ENCODE measurements at regions not wholly inside any gene's neighbourhood (a gene's known extent, or its start where the extent isn't known, plus 50 kb on each side); places are given as distances from the start of the nearest gene placed in this dataset.
"Not testable (repeated sequence)": the region's sequence is repeated elsewhere in the genome, so short reads cannot be mapped to it uniquely, and the experiment has no call there.

- no peak for DNase-seq (ENCODE audit: low read depth in 2 of 2)
These were observed 474.2 kb upstream of the CHRM3 start for GRCh38 chr1:238912148-238912547.

GRCh38 chr1:238902752-238903151 is 483.6 kb upstream of the CHRM3 start:
- not testable (repeated sequence) for DNase-seq (ENCODE audit: low read depth in 2 of 2)

- DNase-seq (ENCODE audit: low read depth in 2 of 2): no peak
These were observed 486.0 kb upstream of the CHRM3 start for GRCh38 chr1:238900334-238900865.

- no peak for DNase-seq (ENCODE audit: low read depth in 2 of 2)
These were observed 487.5 kb upstream of the CHRM3 start for GRCh38 chr1:238898856-238899255.

GRCh38 chr1:238895911-238896310 is 490.5 kb upstream of the CHRM3 start:
- no peak for DNase-seq (ENCODE audit: low read depth in 2 of 2)

GRCh38 chr1:238892612-238893011 is 493.8 kb upstream of the CHRM3 start:
- no peak for DNase-seq (ENCODE audit: low read depth in 2 of 2)

- DNase-seq (ENCODE audit: low read depth in 2 of 2): no peak
These were observed 524.9 kb upstream of the CHRM3 start for GRCh38 chr1:238861342-238862066.

- DNase-seq (ENCODE audit: low read depth in 2 of 2): no peak
These were observed 552.4 kb upstream of the CHRM3 start for GRCh38 chr1:238833919-238834318.

- no peak for DNase-seq (ENCODE audit: low read depth in 2 of 2)
These were observed 554.3 kb upstream of the CHRM3 start for GRCh38 chr1:238832106-238832505.

- no peak for DNase-seq (ENCODE audit: low read depth in 2 of 2)
These were observed 556.2 kb upstream of the CHRM3 start for GRCh38 chr1:238830036-238830611.

- no peak for DNase-seq (ENCODE audit: low read depth in 2 of 2)
These were observed 559.5 kb upstream of the CHRM3 start for GRCh38 chr1:238826891-238827290.

GRCh38 chr1:238823416-238823815 is 563.0 kb upstream of the CHRM3 start:
- DNase-seq (ENCODE audit: low read depth in 2 of 2): no peak

- no peak for DNase-seq (ENCODE audit: low read depth in 2 of 2)
These were observed 575.0 kb upstream of the CHRM3 start for GRCh38 chr1:238811211-238811879.

GRCh38 chr1:238790882-238791281 is 595.5 kb upstream of the CHRM3 start:
- no peak for DNase-seq (ENCODE audit: low read depth in 2 of 2)

- no peak for DNase-seq (ENCODE audit: low read depth in 2 of 2)
These were observed 596.3 kb upstream of the CHRM3 start for GRCh38 chr1:238789916-238790667.

- no peak for DNase-seq (ENCODE audit: low read depth in 2 of 2)
These were observed 598.9 kb upstream of the CHRM3 start for GRCh38 chr1:238787471-238787870.

GRCh38 chr1:238783633-238784032 is 602.7 kb upstream of the CHRM3 start:
- DNase-seq (ENCODE audit: low read depth in 2 of 2): no peak

GRCh38 chr1:238779716-238780115 is 606.7 kb upstream of the CHRM3 start:
- DNase-seq (ENCODE audit: low read depth in 2 of 2): no peak

GRCh38 chr1:238778113-238778512 is 608.3 kb upstream of the CHRM3 start:
- DNase-seq (ENCODE audit: low read depth in 2 of 2): no peak

GRCh38 chr1:238777551-238777950 is 608.8 kb upstream of the CHRM3 start:
- DNase-seq (ENCODE audit: low read depth in 2 of 2): no peak

- DNase-seq (ENCODE audit: low read depth in 2 of 2): no peak
These were observed 610.2 kb upstream of the CHRM3 start for GRCh38 chr1:238776126-238776525.

GRCh38 chr1:238772322-238772721 is 614.0 kb upstream of the CHRM3 start:
- DNase-seq (ENCODE audit: low read depth in 2 of 2): no peak

Measured in lung microvascular endothelial cell (primary cell).